Thyroid gland (tissue), 4 donors: ENCODE measurements at regions not wholly inside any gene's neighbourhood (a gene's known extent, or its start where the extent isn't known, plus 50 kb on each side); places are given as distances from the start of the nearest gene placed in this dataset.

Source experiments
- POLR2A ChIP-seq, 2 donors: fragments of 450-650 bp; IDR thresholded peaks; one replicate each; pipeline ENCODE4 v1.6.1; 2017; ENCODE audit warnings: antibody characterized with exemption in 2 of 2, mild to moderate bottlenecking in 2 of 2, moderate library complexity in 1 of 2
- TF ChIP-seq, protein P1 (sequence below), 6 experiments: fragments of 200-600 bp in 3 of 6; fragments of 450-650 bp in 3 of 6; sonication (generic) in 3 of 6; IDR thresholded peaks; one replicate each; pipeline ENCODE4 v1.5.1; 2016 to 2019; ENCODE audit warnings: antibody characterized with exemption in 6 of 6, mild to moderate bottlenecking in 2 of 6, inconsistent platforms in 1 of 6, moderate library complexity in 1 of 6

DNA sequence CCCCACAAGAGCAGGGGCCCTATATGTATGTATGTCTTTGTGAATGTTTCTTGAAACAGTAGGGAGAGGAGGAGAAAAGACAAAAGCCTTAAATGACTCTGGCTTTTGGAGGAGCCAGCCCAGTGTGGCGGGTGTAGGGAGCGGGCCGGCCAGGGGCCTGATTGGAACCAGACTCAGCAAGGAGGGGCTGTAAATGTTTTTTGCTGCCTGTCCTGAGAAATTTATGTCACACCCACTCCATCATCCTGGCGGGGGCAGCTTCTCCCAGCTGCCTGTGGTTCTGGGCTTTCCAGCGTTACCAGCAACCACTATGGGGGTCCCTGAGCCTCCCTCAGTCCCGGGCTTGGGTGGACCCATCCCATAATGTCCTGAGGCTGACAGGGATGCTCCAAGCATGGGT is 130.8 kb downstream of the PJA1 start:
- TF ChIP-seq, protein P1, sequence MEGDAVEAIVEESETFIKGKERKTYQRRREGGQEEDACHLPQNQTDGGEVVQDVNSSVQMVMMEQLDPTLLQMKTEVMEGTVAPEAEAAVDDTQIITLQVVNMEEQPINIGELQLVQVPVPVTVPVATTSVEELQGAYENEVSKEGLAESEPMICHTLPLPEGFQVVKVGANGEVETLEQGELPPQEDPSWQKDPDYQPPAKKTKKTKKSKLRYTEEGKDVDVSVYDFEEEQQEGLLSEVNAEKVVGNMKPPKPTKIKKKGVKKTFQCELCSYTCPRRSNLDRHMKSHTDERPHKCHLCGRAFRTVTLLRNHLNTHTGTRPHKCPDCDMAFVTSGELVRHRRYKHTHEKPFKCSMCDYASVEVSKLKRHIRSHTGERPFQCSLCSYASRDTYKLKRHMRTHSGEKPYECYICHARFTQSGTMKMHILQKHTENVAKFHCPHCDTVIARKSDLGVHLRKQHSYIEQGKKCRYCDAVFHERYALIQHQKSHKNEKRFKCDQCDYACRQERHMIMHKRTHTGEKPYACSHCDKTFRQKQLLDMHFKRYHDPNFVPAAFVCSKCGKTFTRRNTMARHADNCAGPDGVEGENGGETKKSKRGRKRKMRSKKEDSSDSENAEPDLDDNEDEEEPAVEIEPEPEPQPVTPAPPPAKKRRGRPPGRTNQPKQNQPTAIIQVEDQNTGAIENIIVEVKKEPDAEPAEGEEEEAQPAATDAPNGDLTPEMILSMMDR (IDR thresholded peaks at IDR 0.05): no peak
- no peak for TF ChIP-seq POLR2A (IDR thresholded peaks at IDR 0.05)
